ENCODE measurements at regions not wholly inside any gene's neighbourhood (a gene's known extent, or its start where the extent isn't known, plus 50 kb on each side); places are given as distances from the start of the nearest gene placed in this dataset.

DNA sequence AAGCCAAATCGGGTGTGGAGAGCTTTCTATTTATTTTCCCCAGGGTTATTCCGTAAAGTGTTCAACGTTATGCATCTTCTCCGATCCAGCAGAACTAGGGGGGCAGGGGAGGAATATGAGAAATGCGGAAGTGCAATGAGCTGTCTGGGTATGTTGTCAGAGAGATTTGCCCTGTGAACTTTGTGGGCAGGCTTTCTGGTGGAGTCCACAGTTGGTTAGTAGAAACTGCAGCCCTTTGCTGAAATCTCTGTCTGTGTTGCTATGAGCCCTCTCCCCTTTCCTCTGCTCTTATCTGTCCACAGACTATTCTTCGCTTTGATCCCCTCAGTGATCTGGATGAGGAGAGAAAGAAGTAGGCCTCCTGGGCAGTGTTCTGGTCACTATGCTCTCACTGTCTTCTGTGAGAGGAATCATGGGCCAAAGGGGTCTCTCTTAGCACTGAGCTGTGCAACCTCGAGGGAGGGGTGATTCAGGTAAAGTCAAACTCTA is 158.9 kb upstream of the FUT9 start:
- 31% methylated on average over 7 of the region's 7 CpGs for WGBS (ENCODE audit: missing lambda C conversion rate)
- Histone ChIP-seq H3K9me3 (no peaks in the 10 kb centered on the region), H3K4me1 (no peaks in the 10 kb centered on the region), H3K4me2 (no peak overlapping the region), H3K27ac (no peak overlapping the region), H3K4me3 (no peak overlapping the region)
- ATAC-seq (no peak), DNase-seq (ENCODE audit: low read depth in 1 of 2, low spot score in 1 of 2) (no peak), FAIRE-seq (no peak)
- POLR2A ChIA-PET: no interaction called here
- TF ChIP-seq JUN (IDR thresholded peaks at IDR 0.05) (no peak), GATA3 (IDR thresholded peaks at IDR 0.05; ENCODE audit: borderline replicate concordance) (no peak), MAZ (IDR thresholded peaks at IDR 0.05; ENCODE audit: borderline replicate concordance, low read depth, low read length) (no peak), FOSL2 (IDR thresholded peaks at IDR 0.05) (no peak), FOSL2 (CRISPR knock-in tag; IDR thresholded peaks at IDR 0.05) (no peak), POLR2A (IDR thresholded peaks at IDR 0.05; ENCODE audit: low read length) (no peak), TP53 (CRISPR knock-in tag; IDR thresholded peaks at IDR 0.05) (no peak), RCOR1 (IDR thresholded peaks at IDR 0.05; ENCODE audit: low read depth, low read length) (no peak), RAD21 (conservative IDR thresholded peaks at IDR 0.05 in 1 of 2, IDR thresholded peaks at IDR 0.05 in 1 of 2) (no peak), MAFK (IDR thresholded peaks at IDR 0.05; ENCODE audit: partially characterized antibody) (no peak)
- TF ChIP-seq, protein P1, sequence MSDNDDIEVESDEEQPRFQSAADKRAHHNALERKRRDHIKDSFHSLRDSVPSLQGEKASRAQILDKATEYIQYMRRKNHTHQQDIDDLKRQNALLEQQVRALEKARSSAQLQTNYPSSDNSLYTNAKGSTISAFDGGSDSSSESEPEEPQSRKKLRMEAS (IDR thresholded peaks at IDR 0.05): no peak
- TF ChIP-seq, protein P2, sequence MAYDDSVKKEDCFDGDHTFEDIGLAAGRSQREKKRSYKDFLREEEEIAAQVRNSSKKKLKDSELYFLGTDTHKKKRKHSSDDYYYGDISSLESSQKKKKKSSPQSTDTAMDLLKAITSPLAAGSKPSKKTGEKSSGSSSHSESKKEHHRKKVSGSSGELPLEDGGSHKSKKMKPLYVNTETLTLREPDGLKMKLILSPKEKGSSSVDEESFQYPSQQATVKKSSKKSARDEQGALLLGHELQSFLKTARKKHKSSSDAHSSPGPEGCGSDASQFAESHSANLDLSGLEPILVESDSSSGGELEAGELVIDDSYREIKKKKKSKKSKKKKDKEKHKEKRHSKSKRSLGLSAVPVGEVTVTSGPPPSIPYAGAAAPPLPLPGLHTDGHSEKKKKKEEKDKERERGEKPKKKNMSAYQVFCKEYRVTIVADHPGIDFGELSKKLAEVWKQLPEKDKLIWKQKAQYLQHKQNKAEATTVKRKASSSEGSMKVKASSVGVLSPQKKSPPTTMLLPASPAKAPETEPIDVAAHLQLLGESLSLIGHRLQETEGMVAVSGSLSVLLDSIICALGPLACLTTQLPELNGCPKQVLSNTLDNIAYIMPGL (CRISPR knock-in tag; IDR thresholded peaks at IDR 0.05; ENCODE audit: borderline replicate concordance): no peak
- TF ChIP-seq, protein P3, sequence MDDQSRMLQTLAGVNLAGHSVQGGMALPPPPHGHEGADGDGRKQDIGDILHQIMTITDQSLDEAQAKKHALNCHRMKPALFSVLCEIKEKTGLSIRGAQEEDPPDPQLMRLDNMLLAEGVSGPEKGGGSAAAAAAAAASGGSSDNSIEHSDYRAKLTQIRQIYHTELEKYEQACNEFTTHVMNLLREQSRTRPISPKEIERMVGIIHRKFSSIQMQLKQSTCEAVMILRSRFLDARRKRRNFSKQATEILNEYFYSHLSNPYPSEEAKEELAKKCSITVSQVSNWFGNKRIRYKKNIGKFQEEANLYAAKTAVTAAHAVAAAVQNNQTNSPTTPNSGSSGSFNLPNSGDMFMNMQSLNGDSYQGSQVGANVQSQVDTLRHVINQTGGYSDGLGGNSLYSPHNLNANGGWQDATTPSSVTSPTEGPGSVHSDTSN (IDR thresholded peaks at IDR 0.05): no peak
- CTCF ChIA-PET: interaction anchor here (1.3 kb wide), 1 partner anchor 9 kb away, joined by 3 read pairs; no protein-coding TSS in a partner anchor

DNA sequence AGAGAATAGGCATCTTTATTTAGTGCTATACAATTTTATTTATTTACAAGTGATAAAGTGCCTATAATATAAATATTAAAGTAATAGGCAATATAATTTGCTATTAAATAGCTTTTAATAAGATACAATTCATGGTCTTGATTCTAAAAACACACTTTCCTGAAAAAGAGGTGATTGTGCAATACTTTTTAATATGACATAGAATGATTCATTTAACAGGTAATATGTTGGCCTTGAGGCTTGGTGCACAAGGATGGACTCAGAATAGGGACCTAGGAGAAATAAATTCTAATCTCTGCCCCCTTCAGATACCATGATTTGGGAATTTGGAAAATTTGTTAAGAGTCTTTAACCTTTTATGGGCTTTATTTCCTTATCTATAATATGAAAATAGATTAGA is 149.9 kb upstream of the FUT9 start:
- FAIRE-seq: no peak

DNA sequence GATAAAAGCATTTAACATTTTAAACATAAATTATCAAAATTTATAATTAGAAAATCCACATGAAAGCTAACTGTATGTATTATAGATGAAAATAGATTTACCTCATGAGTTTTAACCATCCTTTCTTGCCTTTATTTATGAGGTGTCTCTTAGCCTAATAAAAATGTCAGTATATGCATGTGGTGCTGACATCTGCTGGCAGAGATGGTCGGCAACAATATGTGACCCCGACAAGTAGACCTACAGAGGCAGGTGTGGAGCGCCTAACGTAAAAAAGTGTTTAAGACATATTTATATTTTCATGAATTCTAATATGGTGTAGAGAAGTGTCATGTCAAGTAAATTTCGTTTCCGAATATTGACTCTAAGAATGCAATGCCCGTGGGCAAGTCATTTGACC is 149.0 kb upstream of the FUT9 start:
- CTCF ChIA-PET: interaction anchor here (1.1 kb wide), 1 partner anchor 15 kb away, joined by 3 read pairs; no protein-coding TSS in a partner anchor
- 29% methylated on average over 7 of the region's 7 CpGs for WGBS (ENCODE audit: missing lambda C conversion rate)
- Histone ChIP-seq H3K4me2 (no peak overlapping the region), H3K4me1 (no peaks in the 10 kb centered on the region), H3K9me3 (no peaks in the 10 kb centered on the region), H3K4me3 (no peak overlapping the region), H3K27ac (no peak overlapping the region)
- 0 out of 5 replicates have a peak, but pooled peaks of 1 of the 2 experiments have one; percentile 9 for TF ChIP-seq RAD21 (conservative IDR thresholded peaks at IDR 0.05 in 1 of 2, IDR thresholded peaks at IDR 0.05 in 1 of 2)
- TF ChIP-seq FOSL2 (IDR thresholded peaks at IDR 0.05): no peak
- TF ChIP-seq FOSL2 (CRISPR knock-in tag; IDR thresholded peaks at IDR 0.05): no peak
- TF ChIP-seq MYC (IDR thresholded peaks at IDR 0.05; ENCODE audit: borderline replicate concordance, low read length): no peak
- TF ChIP-seq, protein P4, sequence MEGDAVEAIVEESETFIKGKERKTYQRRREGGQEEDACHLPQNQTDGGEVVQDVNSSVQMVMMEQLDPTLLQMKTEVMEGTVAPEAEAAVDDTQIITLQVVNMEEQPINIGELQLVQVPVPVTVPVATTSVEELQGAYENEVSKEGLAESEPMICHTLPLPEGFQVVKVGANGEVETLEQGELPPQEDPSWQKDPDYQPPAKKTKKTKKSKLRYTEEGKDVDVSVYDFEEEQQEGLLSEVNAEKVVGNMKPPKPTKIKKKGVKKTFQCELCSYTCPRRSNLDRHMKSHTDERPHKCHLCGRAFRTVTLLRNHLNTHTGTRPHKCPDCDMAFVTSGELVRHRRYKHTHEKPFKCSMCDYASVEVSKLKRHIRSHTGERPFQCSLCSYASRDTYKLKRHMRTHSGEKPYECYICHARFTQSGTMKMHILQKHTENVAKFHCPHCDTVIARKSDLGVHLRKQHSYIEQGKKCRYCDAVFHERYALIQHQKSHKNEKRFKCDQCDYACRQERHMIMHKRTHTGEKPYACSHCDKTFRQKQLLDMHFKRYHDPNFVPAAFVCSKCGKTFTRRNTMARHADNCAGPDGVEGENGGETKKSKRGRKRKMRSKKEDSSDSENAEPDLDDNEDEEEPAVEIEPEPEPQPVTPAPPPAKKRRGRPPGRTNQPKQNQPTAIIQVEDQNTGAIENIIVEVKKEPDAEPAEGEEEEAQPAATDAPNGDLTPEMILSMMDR (IDR thresholded peaks at IDR 0.05): peak; percentile 15; the same call in 1 of the 3 replicates
- no peak for TF ChIP-seq KDM5A (IDR thresholded peaks at IDR 0.05)
- POLR2A ChIA-PET: no interaction called here
- FAIRE-seq: no peak
- peak in 1 of 2 experiments; percentile 3 for DNase-seq (ENCODE audit: low read depth in 1 of 2, low spot score in 1 of 2)
- ATAC-seq: no peak

More for the DNA sequence above, 149.9 kb upstream of the FUT9 start:
- H3K9me3 ChIP-seq: no peaks in the 10 kb centered on the region
- TF ChIP-seq, protein P5, sequence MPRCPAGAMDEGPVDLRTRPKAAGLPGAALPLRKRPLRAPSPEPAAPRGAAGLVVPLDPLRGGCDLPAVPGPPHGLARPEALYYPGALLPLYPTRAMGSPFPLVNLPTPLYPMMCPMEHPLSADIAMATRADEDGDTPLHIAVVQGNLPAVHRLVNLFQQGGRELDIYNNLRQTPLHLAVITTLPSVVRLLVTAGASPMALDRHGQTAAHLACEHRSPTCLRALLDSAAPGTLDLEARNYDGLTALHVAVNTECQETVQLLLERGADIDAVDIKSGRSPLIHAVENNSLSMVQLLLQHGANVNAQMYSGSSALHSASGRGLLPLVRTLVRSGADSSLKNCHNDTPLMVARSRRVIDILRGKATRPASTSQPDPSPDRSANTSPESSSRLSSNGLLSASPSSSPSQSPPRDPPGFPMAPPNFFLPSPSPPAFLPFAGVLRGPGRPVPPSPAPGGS (IDR thresholded peaks at IDR 0.05): no peak
- TF ChIP-seq RNF2 (IDR thresholded peaks at IDR 0.05; ENCODE audit: borderline replicate concordance, low read depth) (no peak), NFE2L2 (conservative IDR thresholded peaks at IDR 0.05; ENCODE audit: low read length) (no peak), NPAS2 (CRISPR knock-in tag; IDR thresholded peaks at IDR 0.05; ENCODE audit: borderline replicate concordance) (no peak), ZFP36 (IDR thresholded peaks at IDR 0.05; ENCODE audit: borderline replicate concordance, partially characterized antibody) (no peak), SREBF2 (IDR thresholded peaks at IDR 0.05) (no peak), ZNF302 (CRISPR knock-in tag; IDR thresholded peaks at IDR 0.05) (no peak), RCOR1 (IDR thresholded peaks at IDR 0.05; ENCODE audit: low read depth, low read length) (no peak), CHD4 (IDR thresholded peaks at IDR 0.05; ENCODE audit: borderline replicate concordance) (no peak), MYC (IDR thresholded peaks at IDR 0.05; ENCODE audit: borderline replicate concordance, low read length) (no peak), CEBPB (IDR thresholded peaks at IDR 0.05) (no peak)
- ChIA-PET POLR2A (no interaction called here), CTCF (interaction anchor here (1.4 kb wide), 1 partner anchor 10 kb away, joined by 3 read pairs; no protein-coding TSS in a partner anchor)
- H3K4me3 ChIP-seq: no peak overlapping the region
- no peaks in the 10 kb centered on the region for H3K4me1 ChIP-seq
- ATAC-seq: no peak
- no peak overlapping the region for H3K27ac ChIP-seq
- no peak overlapping the region for H3K4me2 ChIP-seq
- DNase-seq (ENCODE audit: low read depth in 1 of 2, low spot score in 1 of 2): no peak

Measured in A549 (cell line).